Renal cortical epithelial cell (primary cell): ENCODE measurements at regions not wholly inside any gene's neighbourhood (a gene's known extent, or its start where the extent isn't known, plus 50 kb on each side); places are given as distances from the start of the nearest gene placed in this dataset.
"Not testable (repeated sequence)": the region's sequence is repeated elsewhere in the genome, so short reads cannot be mapped to it uniquely, and the experiment has no call there.

Experiments used
- DNase-seq: peaks from one replicate; pipeline ENCODE4 v3.0.0-alpha.2; 2011; ENCODE audit warnings: low read depth

- no peak for DNase-seq
These were observed 152.6 kb downstream of the CRLF2 start for GRCh38 chrX:1059576-1060561.

- not testable (repeated sequence) for DNase-seq
These were observed 158.8 kb downstream of the CRLF2 start for GRCh38 chrX:1053600-1053999.

DNA sequence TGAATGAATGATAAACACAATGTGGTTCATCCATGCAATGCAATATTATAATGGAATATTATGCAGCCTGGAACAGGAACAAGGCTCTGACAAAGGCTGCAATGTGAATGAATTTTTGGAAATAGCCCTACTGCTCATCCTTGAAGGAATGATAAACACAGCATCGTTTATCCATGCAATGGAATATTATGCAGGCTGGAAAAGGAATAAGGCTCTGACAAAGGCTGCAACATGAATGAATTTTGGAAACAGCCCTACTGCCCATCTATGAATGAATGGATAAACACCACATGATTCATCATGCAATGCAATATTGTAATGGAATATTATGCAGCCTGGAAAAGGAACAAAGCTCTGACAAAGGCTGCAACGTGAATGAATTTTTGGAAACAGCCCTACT, 159.4 kb downstream of the CRLF2 start:
- no peak for DNase-seq

- no peak for DNase-seq
These were observed 160.4 kb downstream of the CRLF2 start for GRCh38 chrX:1052021-1052420.

GRCh38 chrX:1051421-1051820, 161.0 kb downstream of the CRLF2 start:
- no peak for DNase-seq

DNA sequence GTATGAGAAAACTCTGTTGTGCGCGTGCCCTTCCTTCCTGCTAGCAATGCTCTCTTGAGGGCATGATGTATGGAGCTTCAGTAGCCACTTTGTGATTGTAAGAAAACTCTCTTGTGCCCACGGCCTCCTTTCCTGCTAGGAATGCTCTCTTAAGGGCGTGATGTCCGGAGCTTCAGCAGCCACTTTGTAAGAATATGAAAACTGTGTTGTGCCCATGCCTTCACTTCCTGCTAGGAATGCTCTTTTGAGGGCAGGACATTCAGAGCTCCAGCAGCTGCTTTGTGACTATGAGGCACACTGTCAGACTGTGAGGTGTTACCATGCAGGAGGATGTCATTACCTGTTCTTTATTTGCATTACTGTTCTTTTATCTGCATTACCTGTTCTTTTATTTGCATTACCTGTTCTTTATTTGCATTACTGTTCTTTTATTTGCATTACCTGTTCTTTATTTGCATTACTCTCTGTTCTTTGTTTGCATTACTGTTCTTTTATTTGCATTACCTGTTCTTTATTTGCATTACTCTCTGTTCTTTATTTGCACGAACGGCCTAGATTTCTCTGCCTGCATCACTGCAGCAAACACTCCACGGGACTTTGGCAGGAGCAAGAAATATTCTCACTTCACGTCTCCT, 166.7 kb downstream of the CRLF2 start:
- no peak for DNase-seq

- DNase-seq, result no peak
These were observed 171.4 kb downstream of the CRLF2 start for GRCh38 chrX:1041091-1041490.

- DNase-seq, result not testable (repeated sequence)
These were observed 176.5 kb downstream of the CRLF2 start for GRCh38 chrX:1035931-1036330.

DNA sequence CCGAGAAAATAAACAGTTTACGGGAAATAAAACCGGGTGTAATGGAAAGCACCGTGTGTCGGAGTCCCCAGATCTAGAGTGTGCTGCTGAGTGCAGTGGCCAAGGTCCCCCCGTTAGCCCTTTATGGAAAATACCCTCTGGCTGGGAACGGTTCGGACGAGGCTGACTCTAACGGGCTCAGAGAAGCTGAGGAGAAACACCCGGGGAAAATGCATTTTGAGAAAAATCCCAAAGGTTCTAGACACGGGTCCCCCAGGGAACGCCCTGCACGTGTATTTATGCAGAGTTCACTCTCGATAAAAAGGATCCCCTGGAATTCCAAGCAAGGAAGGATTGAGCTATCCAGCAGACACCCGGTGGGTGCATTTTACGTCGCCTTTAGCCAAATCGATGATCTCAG, 177.2 kb downstream of the CRLF2 start:
- no peak for DNase-seq

DNA sequence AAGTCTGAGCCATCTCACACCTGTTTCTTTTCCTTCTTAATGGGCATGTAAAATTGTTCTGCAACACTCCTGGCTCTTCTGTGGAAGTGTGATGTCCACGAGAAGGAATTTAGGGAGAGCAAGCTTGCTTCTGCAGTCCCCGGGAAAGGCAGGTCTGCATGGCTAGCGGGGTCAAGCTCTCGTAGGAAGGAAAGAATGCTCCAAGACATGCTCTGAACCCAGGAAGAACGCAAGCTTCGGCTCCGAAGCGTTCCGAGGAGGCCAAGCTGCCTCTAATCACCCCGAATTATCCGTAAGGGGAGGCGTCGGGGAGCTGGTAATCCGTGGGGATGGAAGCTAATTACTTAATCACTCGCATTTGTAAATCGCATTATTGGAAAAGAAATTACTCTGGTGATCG, 177.7 kb downstream of the CRLF2 start:
- DNase-seq, result no peak

GRCh38 chrX:1031521-1032430, 180.7 kb downstream of the CRLF2 start:
- DNase-seq, result no peak

DNA sequence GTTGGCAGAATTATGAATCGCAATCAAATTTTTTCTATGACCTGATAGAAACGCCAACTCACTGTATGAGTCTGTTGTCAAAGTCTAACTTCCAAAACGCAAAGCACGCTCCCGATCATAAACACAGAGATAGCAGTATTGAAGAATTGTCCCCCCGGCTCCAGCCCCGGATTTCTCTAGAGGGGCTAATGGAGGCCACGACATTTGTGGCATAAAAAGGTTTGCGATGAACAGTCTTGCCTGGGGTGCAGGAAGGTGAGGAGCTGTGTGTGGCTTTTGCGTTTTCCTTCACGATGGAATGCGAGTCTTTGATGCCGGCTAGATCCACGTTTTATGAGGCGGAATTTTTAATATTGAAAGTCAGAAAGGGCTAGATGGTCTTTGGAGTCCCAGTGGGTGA, 183.0 kb downstream of the CRLF2 start:
- no peak for DNase-seq

- DNase-seq, result no peak
These were observed 184.8 kb downstream of the CRLF2 start for GRCh38 chrX:1027680-1028079.

DNA sequence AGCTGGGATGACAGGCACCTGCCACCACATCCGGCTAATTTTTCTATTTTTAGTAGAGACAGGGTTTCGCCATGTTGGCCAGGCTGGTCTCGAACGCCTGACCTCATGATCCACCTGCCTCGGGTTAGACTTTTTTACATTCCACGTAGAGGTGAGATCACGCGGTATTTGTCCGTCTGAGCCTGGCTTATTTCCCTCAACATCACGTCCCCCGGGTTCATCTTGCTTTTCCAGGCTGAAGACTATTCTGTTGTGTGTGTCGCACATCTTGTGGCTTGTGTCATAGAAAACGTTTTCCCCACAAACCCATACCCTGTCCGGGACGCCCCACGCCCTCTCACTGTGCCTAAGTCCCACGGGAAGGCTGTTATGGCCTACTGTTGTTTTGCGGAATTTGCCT, 185.3 kb downstream of the CRLF2 start:
- DNase-seq, result no peak

DNA sequence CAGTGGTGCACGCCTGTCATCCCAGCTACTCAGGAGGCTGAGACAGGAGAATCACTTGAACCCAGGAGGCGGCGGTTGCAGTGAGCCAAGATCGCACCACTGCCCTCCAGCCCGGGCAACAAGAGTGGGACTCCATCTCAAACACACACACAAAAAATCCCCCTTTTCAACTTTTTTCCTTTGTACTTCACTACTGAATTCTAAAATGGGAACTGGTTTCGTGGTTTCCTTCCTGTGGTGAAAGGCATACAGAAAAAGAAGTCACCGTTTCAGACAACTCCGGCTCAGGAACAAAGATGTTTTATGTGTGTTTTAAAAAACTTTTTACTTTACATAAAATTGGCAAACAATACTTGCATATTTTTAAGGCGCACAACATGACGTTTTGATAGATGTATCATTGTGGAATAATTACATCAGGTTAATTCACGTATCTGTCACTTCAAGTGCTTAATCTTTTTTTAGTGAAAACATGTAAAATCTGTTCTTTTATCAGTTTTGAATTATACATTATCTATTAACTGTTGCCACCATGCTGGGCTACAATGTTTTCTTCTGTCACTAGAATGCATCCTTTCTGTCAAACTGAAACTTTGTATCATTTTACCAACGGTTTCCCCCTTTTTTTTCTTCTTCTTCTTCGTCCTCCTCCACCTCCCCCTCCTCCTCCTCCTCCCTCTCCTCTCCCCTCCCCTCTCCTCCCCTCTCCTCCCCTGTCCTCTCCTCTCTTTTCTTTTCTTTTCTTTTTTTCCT, 186.0 kb downstream of the CRLF2 start:
- no peak for DNase-seq

GRCh38 chrX:1025413-1025812, 187.0 kb downstream of the CRLF2 start:
- no peak for DNase-seq

DNA sequence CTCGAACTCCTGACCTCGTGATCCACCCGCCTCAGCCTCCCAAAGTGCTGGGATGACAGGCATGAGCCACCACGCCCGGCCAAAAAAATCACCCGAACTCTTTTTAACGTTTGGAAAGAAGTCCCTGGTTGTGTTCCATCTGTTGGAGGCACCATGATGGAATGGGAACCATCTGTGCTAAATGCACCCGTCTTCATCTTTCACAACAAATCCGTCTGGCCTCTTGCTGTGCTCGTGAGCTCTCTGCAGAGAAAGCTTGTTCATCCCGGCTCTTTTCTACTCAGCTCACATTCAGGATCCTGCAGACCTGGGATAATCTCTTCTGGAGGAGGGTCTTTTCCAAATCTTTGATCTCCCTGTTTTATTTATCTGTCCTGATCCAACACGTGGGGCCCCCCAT, 188.8 kb downstream of the CRLF2 start:
- no peak for DNase-seq

DNA sequence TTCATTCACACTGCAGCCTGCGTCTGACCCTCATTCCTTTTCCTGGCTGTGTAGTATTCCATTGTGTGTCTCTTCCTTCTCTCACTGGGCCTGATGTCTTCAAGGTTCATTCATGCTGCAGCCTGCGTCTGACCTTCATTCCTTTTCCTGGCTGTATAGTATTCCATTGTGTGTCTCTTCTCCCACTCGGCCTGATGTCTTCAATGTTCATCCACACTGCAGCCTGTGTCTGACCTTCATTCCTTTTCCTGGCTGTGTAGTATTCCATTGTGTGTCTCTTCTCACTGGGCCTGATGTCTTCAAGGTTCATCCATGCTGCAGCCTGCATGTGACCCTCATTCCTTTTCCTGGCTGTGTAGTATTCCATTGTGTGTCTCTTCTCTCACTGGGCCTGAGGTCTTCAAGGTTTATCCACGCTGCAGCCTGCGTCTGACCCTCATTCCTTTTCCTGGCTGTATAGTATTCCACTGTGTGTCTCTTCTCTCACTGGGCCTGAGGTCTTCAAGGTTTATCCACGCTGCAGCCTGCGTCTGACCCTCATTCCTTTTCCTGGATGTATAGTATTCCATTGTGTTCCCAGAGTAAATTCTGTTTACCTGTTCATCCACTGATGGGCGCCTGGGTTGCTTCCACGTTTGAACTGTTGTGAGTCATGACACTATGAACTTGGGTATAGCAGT, 191.0 kb downstream of the CRLF2 start:
- DNase-seq, result not testable (repeated sequence)

- no peak for DNase-seq
These were observed 191.7 kb downstream of the CRLF2 start for GRCh38 chrX:1020634-1021166.

GRCh38 chrX:1016926-1017325, 195.5 kb downstream of the CRLF2 start:
- DNase-seq, result not testable (repeated sequence)
